HUDEP-2 (cell line): ENCODE measurements at regions not wholly inside any gene's neighbourhood (a gene's known extent, or its start where the extent isn't known, plus 50 kb on each side); places are given as distances from the start of the nearest gene placed in this dataset.

Experiments
- DNase-seq, 76 experiments: peaks; one replicate each; lab custom pipeline; 2025; ENCODE audit not compliant: unreplicated experiment in 76 of 76; lab: John Stamatoyannopoulos, UW

GRCh38 chr20:11324990-11325389 lies 592.7 kb upstream of the BTBD3 start:
- no peak for DNase-seq

- no peak for DNase-seq
Observed at GRCh38 chr20:11328839-11329238, 588.9 kb upstream of the BTBD3 start.

GRCh38 chr20:11329271-11329670 lies 588.4 kb upstream of the BTBD3 start:
- no peak for DNase-seq

GRCh38 chr20:11331096-11331495 lies 586.6 kb upstream of the BTBD3 start:
- DNase-seq = no peak

- no peak for DNase-seq
Observed at GRCh38 chr20:11332381-11332780, 585.3 kb upstream of the BTBD3 start.

GRCh38 chr20:11333634-11334033 lies 584.1 kb upstream of the BTBD3 start:
- no peak for DNase-seq

GRCh38 chr20:11337361-11338130 lies 580.1 kb upstream of the BTBD3 start:
- DNase-seq = no peak

GRCh38 chr20:11338496-11339306 lies 579.0 kb upstream of the BTBD3 start:
- DNase-seq = no peak

- DNase-seq = no peak
Observed at GRCh38 chr20:11344939-11345338, 572.8 kb upstream of the BTBD3 start.

- DNase-seq = no peak
Observed at GRCh38 chr20:11347738-11348137, 570.0 kb upstream of the BTBD3 start.

- DNase-seq = no peak
Observed at GRCh38 chr20:11350126-11351005, 567.3 kb upstream of the BTBD3 start.

- DNase-seq = no peak
Observed at GRCh38 chr20:11352041-11352440, 565.7 kb upstream of the BTBD3 start.

- no peak for DNase-seq
Observed at GRCh38 chr20:11354846-11355245, 562.8 kb upstream of the BTBD3 start.

GRCh38 chr20:11355345-11355744 lies 562.3 kb upstream of the BTBD3 start:
- no peak for DNase-seq

- DNase-seq = no peak
Observed at GRCh38 chr20:11356061-11356460, 561.6 kb upstream of the BTBD3 start.

- no peak for DNase-seq
Observed at GRCh38 chr20:11362450-11362849, 555.2 kb upstream of the BTBD3 start.

- DNase-seq = no peak
Observed at GRCh38 chr20:11364736-11365135, 553.0 kb upstream of the BTBD3 start.

- DNase-seq = no peak
Observed at GRCh38 chr20:11366660-11367059, 551.0 kb upstream of the BTBD3 start.

GRCh38 chr20:11368499-11368898 lies 549.2 kb upstream of the BTBD3 start:
- DNase-seq = no peak

- no peak for DNase-seq
Observed at GRCh38 chr20:11368965-11369711, 548.6 kb upstream of the BTBD3 start.
